ENCODE measurements at regions not wholly inside any gene's neighbourhood (a gene's known extent, or its start where the extent isn't known, plus 50 kb on each side); places are given as distances from the start of the nearest gene placed in this dataset.

DNA sequence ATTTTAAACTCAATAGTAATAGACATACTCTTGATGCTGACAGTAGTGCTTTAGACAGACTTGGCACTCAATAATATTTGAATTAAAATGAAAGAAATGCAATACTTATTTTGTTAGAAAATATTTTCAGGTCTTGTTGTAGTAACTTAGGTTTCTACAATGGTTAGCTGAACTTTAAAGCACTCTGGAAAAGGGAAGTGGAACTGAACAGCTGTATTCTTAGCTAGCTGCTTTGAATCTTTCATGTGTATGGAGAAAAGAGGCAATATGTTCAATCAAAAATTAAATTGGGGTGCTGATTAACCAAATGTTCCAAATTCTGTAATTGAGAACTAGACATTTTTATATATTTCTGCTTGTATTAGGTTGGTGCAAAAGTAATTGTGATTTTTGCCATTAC, 517.9 kb upstream of the RAG2 start:
- H3K9ac ChIP-seq, result no peak overlapping the region
- TF ChIP-seq, protein P1, sequence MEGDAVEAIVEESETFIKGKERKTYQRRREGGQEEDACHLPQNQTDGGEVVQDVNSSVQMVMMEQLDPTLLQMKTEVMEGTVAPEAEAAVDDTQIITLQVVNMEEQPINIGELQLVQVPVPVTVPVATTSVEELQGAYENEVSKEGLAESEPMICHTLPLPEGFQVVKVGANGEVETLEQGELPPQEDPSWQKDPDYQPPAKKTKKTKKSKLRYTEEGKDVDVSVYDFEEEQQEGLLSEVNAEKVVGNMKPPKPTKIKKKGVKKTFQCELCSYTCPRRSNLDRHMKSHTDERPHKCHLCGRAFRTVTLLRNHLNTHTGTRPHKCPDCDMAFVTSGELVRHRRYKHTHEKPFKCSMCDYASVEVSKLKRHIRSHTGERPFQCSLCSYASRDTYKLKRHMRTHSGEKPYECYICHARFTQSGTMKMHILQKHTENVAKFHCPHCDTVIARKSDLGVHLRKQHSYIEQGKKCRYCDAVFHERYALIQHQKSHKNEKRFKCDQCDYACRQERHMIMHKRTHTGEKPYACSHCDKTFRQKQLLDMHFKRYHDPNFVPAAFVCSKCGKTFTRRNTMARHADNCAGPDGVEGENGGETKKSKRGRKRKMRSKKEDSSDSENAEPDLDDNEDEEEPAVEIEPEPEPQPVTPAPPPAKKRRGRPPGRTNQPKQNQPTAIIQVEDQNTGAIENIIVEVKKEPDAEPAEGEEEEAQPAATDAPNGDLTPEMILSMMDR (IDR thresholded peaks at IDR 0.05), result no peak
- no peak overlapping the region for H3K4me3 ChIP-seq (ENCODE audit: low read depth, low read length)
- no peaks in the 10 kb centered on the region for H3K4me1 ChIP-seq
- no peak overlapping the region for H2AFZ ChIP-seq
- H3K9me3 ChIP-seq (ENCODE audit: control insufficient read depth, low read length), result no peaks in the 10 kb centered on the region
- no peak overlapping the region for H3K4me2 ChIP-seq (ENCODE audit: low read length)
- H3K27ac ChIP-seq, result no peak overlapping the region
- H3K79me2 ChIP-seq, result no peaks in the 10 kb centered on the region
- H3K36me3 ChIP-seq (ENCODE audit: control insufficient read depth, insufficient read depth, low read length), result no peaks in the 10 kb centered on the region
- H3K27me3 ChIP-seq (ENCODE audit: control insufficient read depth, insufficient read depth, low read length), result no peaks in the 10 kb centered on the region

DNA sequence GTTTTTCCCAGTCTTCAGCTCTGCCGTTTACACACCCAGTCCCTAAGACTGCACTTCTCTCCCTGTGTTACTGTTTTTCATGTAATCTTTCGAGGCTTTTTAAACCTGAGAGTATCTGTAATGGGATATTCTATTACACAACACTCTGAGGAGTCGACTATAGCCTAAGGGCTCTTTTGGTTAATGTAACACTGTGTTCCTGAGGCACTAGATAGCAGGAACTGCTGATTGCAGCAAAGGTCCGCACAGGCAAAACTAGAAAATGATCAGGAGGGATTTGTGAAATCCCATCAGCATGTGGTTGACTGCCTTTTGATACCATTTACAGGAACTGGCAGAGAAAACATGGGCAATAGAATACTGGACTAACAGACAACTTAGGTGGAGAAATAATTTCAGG, 512.3 kb upstream of the RAG2 start:
- H3K4me1 ChIP-seq, result no peaks in the 10 kb centered on the region
- no peak overlapping the region for H2AFZ ChIP-seq
- H3K27ac ChIP-seq, result no peak overlapping the region
- H3K27me3 ChIP-seq (ENCODE audit: control insufficient read depth, insufficient read depth, low read length), result no peaks in the 10 kb centered on the region
- H3K4me3 ChIP-seq (ENCODE audit: low read depth, low read length), result no peak overlapping the region
- H3K9me3 ChIP-seq (ENCODE audit: control insufficient read depth, low read length), result no peaks in the 10 kb centered on the region
- no peaks in the 10 kb centered on the region for H3K79me2 ChIP-seq
- H3K36me3 ChIP-seq (ENCODE audit: control insufficient read depth, insufficient read depth, low read length), result no peaks in the 10 kb centered on the region
- TF ChIP-seq, protein P1 (IDR thresholded peaks at IDR 0.05), result no peak
- no peak overlapping the region for H3K9ac ChIP-seq
- no peak overlapping the region for H3K4me2 ChIP-seq (ENCODE audit: low read length)

DNA sequence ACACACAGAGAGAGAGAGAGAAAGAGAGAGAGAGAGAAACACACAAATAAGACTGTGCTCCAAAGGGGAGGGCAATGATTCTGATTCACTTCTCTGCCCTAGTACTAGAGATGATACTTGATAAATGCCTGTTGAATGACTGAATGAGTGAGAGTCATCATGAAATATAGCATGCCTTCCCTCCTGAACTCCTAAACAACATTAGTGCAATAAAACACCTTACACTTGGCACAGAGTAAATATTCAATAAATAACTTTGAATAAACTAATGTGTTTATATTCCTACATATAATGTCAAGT, 511.2 kb upstream of the RAG2 start:
- Histone ChIP-seq H3K4me2 (ENCODE audit: low read length) (no peak overlapping the region), H3K36me3 (ENCODE audit: control insufficient read depth, insufficient read depth, low read length) (no peaks in the 10 kb centered on the region), H3K9ac (no peak overlapping the region), H2AFZ (no peak overlapping the region), H3K27ac (no peak overlapping the region), H3K4me1 (no peaks in the 10 kb centered on the region), H3K27me3 (ENCODE audit: control insufficient read depth, insufficient read depth, low read length) (no peaks in the 10 kb centered on the region), H3K4me3 (ENCODE audit: low read depth, low read length) (no peak overlapping the region), H3K9me3 (ENCODE audit: control insufficient read depth, low read length) (no peaks in the 10 kb centered on the region), H3K79me2 (no peaks in the 10 kb centered on the region)
- TF ChIP-seq, protein P1 (IDR thresholded peaks at IDR 0.05), result no peak

DNA sequence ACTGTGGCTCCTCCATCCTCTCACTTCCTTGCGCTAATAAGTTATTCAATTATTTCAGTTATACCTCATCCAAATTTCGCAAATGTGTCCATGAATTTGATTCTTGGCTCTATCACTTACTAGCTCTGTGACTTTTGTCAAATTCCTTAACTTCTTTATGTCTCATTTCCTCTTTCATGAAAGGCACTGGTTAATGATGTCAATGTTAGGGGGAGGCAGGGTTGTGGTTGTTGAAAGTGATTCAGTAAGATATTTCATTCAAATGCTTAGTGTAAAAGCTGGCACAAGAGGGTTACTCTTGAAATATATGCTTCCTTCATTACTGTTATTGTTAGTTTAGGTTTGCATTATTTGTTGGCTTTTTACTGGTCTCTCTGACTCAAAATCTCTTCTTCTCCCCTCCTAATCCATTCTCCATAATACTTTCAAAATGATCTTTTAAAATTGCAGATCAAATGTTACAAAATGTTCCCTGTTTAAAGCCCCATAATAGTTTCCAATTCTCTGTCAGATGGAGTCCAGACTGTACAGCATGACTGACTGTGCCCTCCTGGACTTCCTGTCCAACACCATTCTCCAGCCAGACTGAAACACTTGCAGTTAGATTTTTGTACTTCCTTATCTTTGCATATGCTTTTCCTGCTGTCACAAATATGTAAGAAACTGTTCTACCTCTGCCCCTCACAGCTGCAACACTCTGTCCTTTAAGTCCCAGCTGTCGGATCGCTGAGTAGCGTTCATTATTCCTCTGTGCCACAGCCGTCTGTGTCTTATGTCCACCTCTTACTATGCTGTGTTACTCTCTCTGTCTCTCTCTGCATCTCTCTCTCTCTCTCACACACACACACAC, 510.6 kb upstream of the RAG2 start:
- H3K27me3 ChIP-seq (ENCODE audit: control insufficient read depth, insufficient read depth, low read length), result no peaks in the 10 kb centered on the region
- no peaks in the 10 kb centered on the region for H3K9me3 ChIP-seq (ENCODE audit: control insufficient read depth, low read length)
- H3K27ac ChIP-seq, result no peak overlapping the region
- H3K4me3 ChIP-seq (ENCODE audit: low read depth, low read length), result no peak overlapping the region
- H3K4me1 ChIP-seq, result no peaks in the 10 kb centered on the region
- no peak overlapping the region for H2AFZ ChIP-seq
- no peaks in the 10 kb centered on the region for H3K79me2 ChIP-seq
- TF ChIP-seq, protein P1 (IDR thresholded peaks at IDR 0.05), result no peak
- no peak overlapping the region for H3K9ac ChIP-seq
- H3K4me2 ChIP-seq (ENCODE audit: low read length), result no peak overlapping the region
- no peaks in the 10 kb centered on the region for H3K36me3 ChIP-seq (ENCODE audit: control insufficient read depth, insufficient read depth, low read length)

DNA sequence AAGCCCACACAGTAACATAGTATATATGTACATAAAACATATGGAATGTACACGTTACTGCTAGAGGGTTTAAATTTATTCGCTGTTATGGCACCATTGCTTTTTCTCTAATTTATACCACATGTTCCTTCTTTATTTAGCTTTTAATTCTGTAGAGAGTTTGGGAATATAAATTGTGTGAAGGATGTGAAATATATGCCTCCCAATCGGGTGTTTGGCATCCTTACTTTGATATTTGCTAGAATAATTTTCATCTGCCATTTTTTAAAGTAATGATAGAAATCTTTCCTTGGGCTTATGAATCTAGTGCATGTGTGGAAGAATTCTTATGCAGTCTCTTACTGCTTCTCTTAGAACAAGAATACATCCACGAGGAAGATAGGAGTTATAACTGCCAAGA, 509.8 kb upstream of the RAG2 start:
- Histone ChIP-seq H3K4me1 (no peaks in the 10 kb centered on the region), H3K4me3 (ENCODE audit: low read depth, low read length) (no peak overlapping the region), H3K9me3 (ENCODE audit: control insufficient read depth, low read length) (no peaks in the 10 kb centered on the region), H3K27me3 (ENCODE audit: control insufficient read depth, insufficient read depth, low read length) (no peaks in the 10 kb centered on the region), H3K79me2 (no peaks in the 10 kb centered on the region), H3K36me3 (ENCODE audit: control insufficient read depth, insufficient read depth, low read length) (no peaks in the 10 kb centered on the region), H3K9ac (no peak overlapping the region), H2AFZ (no peak overlapping the region), H3K27ac (no peak overlapping the region), H3K4me2 (ENCODE audit: low read length) (no peak overlapping the region)
- TF ChIP-seq, protein P1 (IDR thresholded peaks at IDR 0.05), result no peak
